ENCODE measurements at regions not wholly inside any gene's neighbourhood (a gene's known extent, or its start where the extent isn't known, plus 50 kb on each side); places are given as distances from the start of the nearest gene placed in this dataset.
"Not testable (repeated sequence)": the region's sequence is repeated elsewhere in the genome, so short reads cannot be mapped to it uniquely, and the experiment has no call there.

- no peak for DNase-seq (ENCODE audit: low spot score)
Measured at GRCh38 chr12:47373554-47374150, 293.9 kb upstream of the AMIGO2 start.

DNA sequence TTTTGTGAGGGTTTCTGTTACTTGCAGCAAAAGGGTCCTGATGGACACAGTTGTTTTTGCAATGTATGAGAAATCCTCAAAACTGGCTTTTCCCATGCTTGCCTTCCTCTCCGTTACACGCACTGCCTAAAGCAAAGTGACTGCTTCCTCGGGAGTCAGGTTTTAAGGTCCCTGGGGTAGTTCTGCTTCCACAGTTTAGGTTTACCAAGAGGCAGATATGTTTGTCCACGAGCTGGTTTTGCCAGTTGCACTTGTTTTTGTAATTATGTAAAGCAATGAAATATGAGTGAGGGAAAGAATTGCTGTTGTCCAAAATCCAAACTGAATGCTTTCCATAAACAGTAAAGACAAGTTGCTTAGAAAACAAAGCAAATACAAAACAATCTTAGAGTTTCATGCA is 290.7 kb upstream of the AMIGO2 start:
- no peak for DNase-seq (ENCODE audit: low spot score)

GRCh38 chr12:47369085-47369484 is 289.3 kb upstream of the AMIGO2 start:
- no peak for DNase-seq (ENCODE audit: low spot score)

DNA sequence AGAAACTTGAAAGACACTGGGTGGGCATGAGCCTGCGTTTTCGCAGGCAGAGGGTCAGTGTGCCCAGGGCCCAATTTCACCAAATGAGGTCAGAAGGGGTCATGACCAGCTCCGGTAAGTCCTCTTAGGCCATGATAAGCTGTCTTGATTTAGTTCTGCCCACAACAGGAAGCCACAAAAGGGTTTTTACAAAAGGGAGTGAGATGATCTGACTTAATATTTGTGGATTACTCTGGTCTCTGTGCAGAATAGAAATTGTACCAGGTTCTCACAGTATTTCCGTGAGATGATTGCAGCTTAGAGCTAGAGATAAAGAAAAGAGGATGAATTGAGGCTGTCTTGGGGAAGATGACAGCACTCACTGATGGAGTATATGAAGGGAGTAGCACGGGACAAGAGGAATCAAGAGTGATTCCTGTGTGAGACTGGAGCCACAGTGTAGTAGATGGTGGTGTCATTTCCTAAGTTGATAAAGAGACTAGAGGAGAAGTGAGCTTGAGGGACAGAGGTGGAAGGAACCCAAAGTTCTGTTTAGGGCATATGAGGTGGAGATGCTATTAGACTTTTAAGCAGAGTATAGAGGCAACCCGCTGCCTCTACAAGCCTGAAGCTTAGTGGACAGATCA is 288.3 kb upstream of the AMIGO2 start:
- no peak for DNase-seq (ENCODE audit: low spot score)

GRCh38 chr12:47366579-47366978 is 286.8 kb upstream of the AMIGO2 start:
- no peak for DNase-seq (ENCODE audit: low spot score)

- no peak for DNase-seq (ENCODE audit: low spot score)
Measured at GRCh38 chr12:47366157-47366556, 286.4 kb upstream of the AMIGO2 start.

DNA sequence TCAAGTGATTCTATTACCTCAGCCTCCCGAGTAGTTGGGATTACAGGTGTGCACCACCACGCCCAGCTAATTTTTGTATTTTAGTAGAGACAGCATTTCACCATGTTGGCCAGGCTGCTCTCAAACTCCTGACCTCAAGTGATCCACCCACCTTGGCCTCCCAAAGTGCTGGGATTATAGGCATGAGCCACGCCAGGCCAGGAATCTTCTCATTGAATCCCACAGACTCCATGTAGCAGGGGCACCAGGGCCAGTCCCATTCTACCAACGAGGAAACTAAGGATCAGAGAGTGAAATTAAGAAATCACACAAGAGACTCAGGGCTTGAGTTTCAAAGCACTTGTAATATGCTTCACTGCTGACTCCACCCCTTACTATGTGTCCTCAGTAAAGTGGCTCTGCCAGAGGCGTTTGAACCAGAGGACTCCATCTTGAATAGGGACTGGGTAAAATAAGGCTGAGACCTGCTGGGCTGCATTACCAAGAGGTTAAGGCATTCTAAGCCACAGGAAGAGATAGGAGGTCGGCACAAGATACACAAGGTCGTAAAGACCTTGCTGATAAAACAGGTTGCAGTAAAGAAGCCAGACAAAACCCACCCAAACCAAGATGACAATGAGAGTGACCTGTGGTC is 285.8 kb upstream of the AMIGO2 start:
- not testable (repeated sequence) for DNase-seq (ENCODE audit: low spot score)

DNA sequence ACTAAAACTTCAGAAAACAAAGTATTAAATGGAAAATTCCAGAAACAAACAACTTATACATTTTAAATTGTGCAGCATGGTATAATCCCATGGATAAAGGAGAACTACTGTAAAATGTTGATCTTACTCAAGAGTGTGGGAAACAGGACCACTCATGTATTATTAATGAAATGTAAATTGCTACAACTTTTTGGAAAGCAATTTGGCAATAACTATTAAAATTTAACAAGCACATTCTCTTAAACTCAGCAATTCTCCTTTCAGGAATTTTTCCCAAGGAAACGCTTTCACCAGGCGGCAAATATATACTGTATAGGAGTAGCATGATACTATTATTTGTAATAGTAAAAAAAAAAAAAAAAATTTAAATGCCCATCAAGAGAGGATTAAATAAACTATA is 284.5 kb upstream of the AMIGO2 start:
- DNase-seq (ENCODE audit: low spot score): no peak

DNA sequence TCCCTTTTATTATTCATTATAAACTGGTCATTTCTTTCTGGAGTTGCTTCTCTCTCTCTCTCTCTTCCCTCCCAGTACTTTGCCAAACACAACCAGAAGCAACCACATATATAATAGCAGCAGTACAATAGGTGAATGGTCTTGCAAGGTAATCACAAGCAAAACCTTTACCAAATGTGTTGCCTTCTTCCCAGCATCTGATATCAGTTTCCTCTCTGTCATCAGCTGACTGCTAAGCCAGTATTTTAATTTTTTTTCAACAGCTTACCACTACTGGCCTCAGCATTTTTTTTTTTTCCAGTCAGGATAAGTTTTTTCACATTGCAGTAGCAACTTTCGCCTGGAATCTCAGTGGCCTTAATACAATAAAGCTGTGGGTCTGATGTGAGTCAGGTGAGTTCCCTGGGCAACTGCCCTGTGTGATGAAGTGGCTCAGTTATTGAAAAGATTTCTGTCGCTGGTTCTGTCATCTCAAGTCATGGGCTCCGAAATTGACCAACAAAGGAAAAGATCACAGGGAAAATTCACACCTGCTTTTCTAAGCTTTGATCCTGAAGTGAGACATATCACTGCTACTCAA is 282.5 kb upstream of the AMIGO2 start:
- no peak for DNase-seq (ENCODE audit: low spot score)

DNA sequence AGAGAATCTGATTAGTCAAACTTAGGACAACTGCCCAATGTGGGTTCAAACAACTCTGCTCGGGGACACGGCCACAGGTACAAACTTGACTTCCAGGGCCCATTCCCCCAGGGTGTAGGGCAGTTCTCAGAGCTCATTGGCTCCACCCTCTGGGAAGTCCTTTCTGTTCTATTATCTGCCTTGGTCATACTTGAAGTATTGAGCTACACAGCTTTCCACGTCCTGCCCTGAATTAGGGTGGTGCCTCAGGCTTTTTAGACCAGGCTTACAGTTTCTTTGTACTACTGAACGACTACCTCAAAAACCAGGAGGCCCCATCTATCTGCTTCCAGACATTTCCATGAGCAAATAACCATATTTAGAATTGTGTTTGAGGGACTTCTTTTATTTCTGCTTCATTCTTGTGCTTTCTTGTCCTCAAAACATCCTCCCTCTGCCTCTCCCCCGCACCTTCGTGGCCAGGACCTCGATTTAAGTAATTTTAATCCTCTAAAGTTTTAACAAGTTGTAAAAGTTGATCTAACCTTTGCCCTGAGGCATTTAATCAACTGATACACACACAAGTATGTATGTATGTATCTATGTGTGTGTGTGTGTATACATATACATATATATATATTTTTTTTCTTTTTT is 281.7 kb upstream of the AMIGO2 start:
- DNase-seq (ENCODE audit: low spot score): peak; percentile 14

DNA sequence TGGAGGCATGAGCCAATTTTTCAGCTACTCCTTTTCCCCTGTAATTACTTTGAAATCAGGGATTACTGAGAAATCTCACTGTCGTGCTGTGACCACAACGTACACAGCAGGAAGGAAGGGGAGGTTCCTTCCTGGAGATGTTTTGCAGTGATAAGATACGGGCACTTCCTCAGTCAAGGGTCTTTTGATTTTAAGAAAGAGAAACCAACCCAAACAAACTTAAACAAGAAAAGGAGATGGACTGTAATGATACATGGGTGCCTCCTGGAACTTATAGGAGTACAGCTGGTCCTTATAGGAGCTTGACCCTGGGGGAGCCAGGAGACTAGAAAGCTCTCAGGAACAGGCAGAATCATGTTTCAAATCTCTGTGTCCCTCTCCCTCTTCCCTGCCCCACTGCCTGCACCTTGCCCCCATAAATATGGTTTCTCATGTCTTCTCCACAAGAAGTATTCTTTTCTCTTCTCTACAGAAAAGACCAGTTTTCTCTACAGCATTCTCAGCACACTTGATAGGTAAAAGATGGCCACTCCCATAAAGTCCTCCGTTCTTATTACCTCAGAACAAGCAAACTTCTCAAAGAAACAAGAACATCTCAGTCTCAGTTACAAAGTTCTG is 281.1 kb upstream of the AMIGO2 start:
- DNase-seq (ENCODE audit: low spot score): no peak

DNA sequence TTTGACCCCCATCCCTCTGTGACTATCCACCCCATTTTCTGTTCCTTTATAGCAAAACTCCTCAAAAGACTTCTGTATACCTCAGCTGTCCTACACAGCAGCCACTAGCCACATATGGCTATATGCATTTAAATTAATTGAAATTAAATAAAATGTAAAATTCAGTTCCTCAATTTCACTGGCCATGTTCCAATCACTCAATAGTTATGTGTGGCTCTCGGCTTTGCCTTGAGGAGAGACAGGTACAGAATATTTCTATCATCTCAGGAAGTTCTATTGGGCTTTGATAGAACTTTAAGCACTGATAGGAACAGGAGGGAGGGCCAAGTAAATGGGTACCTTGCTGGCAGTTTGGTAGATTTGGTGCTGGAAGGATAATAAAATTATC is 280.3 kb upstream of the AMIGO2 start:
- no peak for DNase-seq (ENCODE audit: low spot score)

DNA sequence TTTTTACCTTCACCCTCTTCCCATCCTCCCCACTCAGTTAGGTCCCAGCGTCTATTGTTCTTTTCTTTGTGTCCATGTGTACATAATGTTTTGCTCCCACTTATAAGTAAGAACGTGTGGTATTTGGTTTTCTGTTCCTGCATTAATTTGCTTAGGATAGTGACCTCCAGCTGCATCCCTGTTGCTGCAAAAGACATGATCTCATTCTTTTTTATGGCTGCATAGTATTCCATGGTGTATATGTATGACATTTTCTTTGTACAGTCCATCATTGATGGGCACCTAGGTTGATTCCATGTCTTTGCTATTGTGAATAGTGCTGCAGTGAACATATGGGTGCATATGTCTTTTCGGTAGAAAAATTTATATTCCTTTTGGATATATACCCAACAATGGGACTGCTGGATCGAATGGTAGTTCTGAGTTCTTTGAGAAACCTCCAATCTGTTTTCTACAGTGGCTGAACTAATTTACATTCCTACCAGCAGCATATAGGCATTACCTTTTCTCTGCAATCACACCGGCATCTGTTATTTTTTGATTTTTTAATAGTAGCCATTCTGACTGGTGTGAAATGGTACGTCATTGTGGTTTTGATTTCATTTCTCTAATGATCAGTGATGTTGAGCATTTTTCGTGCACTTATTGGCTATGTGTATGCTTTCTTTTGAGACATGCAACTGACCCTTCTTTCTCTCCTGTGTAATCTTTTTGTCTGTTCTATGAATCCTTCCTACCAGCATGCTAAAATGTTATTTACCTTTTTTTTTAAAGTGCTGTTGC is 279.7 kb upstream of the AMIGO2 start:
- DNase-seq (ENCODE audit: low spot score): no peak

- DNase-seq (ENCODE audit: low spot score): not testable (repeated sequence)
Measured at GRCh38 chr12:47357006-47357405, 277.2 kb upstream of the AMIGO2 start.

GRCh38 chr12:47356129-47356700 is 276.5 kb upstream of the AMIGO2 start:
- no peak for DNase-seq (ENCODE audit: low spot score)

GRCh38 chr12:47353508-47353907 is 273.7 kb upstream of the AMIGO2 start:
- no peak for DNase-seq (ENCODE audit: low spot score)

- no peak for DNase-seq (ENCODE audit: low spot score)
Measured at GRCh38 chr12:47352067-47352466, 272.3 kb upstream of the AMIGO2 start.

- no peak for DNase-seq (ENCODE audit: low spot score)
Measured at GRCh38 chr12:47351526-47351925, 271.8 kb upstream of the AMIGO2 start.

GRCh38 chr12:47350062-47350408 is 270.3 kb upstream of the AMIGO2 start:
- no peak for DNase-seq (ENCODE audit: low spot score)

DNA sequence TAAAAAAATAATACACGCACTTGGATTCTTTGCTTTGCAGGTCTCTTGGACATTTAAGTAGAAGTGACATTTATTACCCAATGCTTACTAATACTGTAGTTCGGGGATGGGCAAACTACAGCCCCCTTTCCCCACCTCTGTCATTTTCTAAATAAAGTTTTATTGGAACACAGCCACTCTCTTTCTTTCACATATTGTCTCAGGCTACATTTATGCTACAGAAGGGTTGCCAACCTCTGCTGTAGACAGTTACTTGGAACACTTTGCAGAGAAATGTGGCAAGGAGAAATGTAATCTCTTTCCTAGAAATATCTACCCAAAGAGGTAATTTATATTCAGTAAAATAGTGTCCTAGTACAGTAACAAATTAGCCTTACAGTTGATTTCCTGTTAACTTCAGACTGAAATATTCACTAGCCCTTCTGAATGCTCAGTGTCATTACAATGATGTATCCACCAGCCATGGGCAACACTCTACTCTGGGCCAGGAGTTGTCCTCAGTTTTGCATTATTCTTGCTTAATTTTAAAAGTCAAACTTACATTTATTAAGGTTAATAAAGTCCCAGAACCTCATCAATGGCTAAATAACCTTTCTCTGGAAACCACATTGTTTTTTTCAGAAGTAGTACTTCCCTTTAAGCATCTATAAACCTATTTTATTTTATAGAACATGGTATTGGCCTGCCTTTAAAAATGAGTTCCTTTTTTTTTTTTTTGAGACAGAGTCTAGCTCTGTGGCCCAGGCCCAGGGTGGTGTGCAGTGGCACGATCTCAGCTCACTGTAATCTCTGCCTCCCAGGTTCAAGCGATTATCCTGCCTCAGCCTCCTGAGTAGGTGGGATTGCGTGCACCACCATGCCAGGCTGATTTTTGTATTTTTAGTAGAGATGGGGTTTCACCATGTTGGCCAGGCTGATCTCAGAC is 269.6 kb upstream of the AMIGO2 start:
- no peak for DNase-seq (ENCODE audit: low spot score)
